H4 (cell line): ENCODE measurements at regions not wholly inside any gene's neighbourhood (a gene's known extent, or its start where the extent isn't known, plus 50 kb on each side); places are given as distances from the start of the nearest gene placed in this dataset.

Experiments
- DNase-seq: peaks from one replicate; pipeline ENCODE4 v3.0.0-alpha.2; 2015; ENCODE audit warnings: low spot score

GRCh38 chr20:56835829-56836550, 206.9 kb downstream of the TFAP2C start:
- DNase-seq: no peak

GRCh38 chr20:56839222-56839621, 210.1 kb downstream of the TFAP2C start:
- no peak for DNase-seq

- no peak for DNase-seq
Measured at GRCh38 chr20:56839786-56840185, 210.7 kb downstream of the TFAP2C start.

GRCh38 chr20:56840716-56841261, 211.7 kb downstream of the TFAP2C start:
- no peak for DNase-seq

GRCh38 chr20:56841346-56841908, 212.3 kb downstream of the TFAP2C start:
- DNase-seq: no peak

- no peak for DNase-seq
Measured at GRCh38 chr20:56842056-56842455, 212.9 kb downstream of the TFAP2C start.

- no peak for DNase-seq
Measured at GRCh38 chr20:56843386-56843785, 214.3 kb downstream of the TFAP2C start.

GRCh38 chr20:56843817-56844216, 214.7 kb downstream of the TFAP2C start:
- peak; percentile 27 for DNase-seq

- DNase-seq: no peak
Measured at GRCh38 chr20:56845546-56846086, 216.5 kb downstream of the TFAP2C start.

GRCh38 chr20:56848561-56848960, 219.5 kb downstream of the TFAP2C start:
- no peak for DNase-seq

GRCh38 chr20:56851552-56851951, 222.4 kb downstream of the TFAP2C start:
- DNase-seq: no peak

- no peak for DNase-seq
Measured at GRCh38 chr20:56855708-56856107, 226.6 kb downstream of the TFAP2C start.

GRCh38 chr20:56857950-56858349, 228.8 kb downstream of the TFAP2C start:
- no peak for DNase-seq

- DNase-seq: no peak
Measured at GRCh38 chr20:56859039-56859800, 230.1 kb downstream of the TFAP2C start.

GRCh38 chr20:56859801-56860261, 230.7 kb downstream of the TFAP2C start:
- no peak for DNase-seq

- no peak for DNase-seq
Measured at GRCh38 chr20:56860413-56860812, 231.3 kb downstream of the TFAP2C start.

- no peak for DNase-seq
Measured at GRCh38 chr20:56861590-56861989, 232.5 kb downstream of the TFAP2C start.

GRCh38 chr20:56865055-56865454, 235.9 kb downstream of the TFAP2C start:
- DNase-seq: no peak

- DNase-seq: no peak
Measured at GRCh38 chr20:56867128-56867527, 238.0 kb downstream of the TFAP2C start.

- DNase-seq: no peak
Measured at GRCh38 chr20:56868746-56869145, 239.6 kb downstream of the TFAP2C start.

- DNase-seq: no peak
Measured at GRCh38 chr20:56870271-56870670, 241.2 kb downstream of the TFAP2C start.

GRCh38 chr20:56871691-56872090, 242.6 kb downstream of the TFAP2C start:
- DNase-seq: no peak
